GM20000 (cell line): ENCODE measurements at regions not wholly inside any gene's neighbourhood (a gene's known extent, or its start where the extent isn't known, plus 50 kb on each side); places are given as distances from the start of the nearest gene placed in this dataset.

Source experiments
- DNase-seq: peaks from one replicate; pipeline ENCODE4 v3.0.0; 2012; ENCODE audit warnings: low spot score
- CTCF ChIP-seq: IDR thresholded peaks from 2 replicates; pipeline ENCODE4 v1.5.1; 2012; ENCODE audit warnings: mild to moderate bottlenecking, control low read depth; ENCODE audit errors: extremely low read depth, missing control alignments

- TF ChIP-seq CTCF: no peak
- no peak for DNase-seq
These were observed 244.4 kb downstream of the SOX2 start for GRCh38 chr3:181956122-181956521.

GRCh38 chr3:181966393-181966792 is 254.7 kb downstream of the SOX2 start:
- no peak for TF ChIP-seq CTCF
- DNase-seq: no peak

GRCh38 chr3:181969925-181970324 is 258.2 kb downstream of the SOX2 start:
- no peak for TF ChIP-seq CTCF

GRCh38 chr3:181971424-181971823 is 259.7 kb downstream of the SOX2 start:
- TF ChIP-seq CTCF: no peak
- no peak for DNase-seq

More at GRCh38 chr3:181969925-181970324, 258.2 kb downstream of the SOX2 start:
- no peak for DNase-seq

- no peak for TF ChIP-seq CTCF
- DNase-seq: no peak
These were observed 262.5 kb downstream of the SOX2 start for GRCh38 chr3:181974198-181974597.

- no peak for TF ChIP-seq CTCF
- no peak for DNase-seq
These were observed 264.8 kb downstream of the SOX2 start for GRCh38 chr3:181976526-181976925.

- no peak for DNase-seq
- no peak for TF ChIP-seq CTCF
These were observed 273.7 kb downstream of the SOX2 start for GRCh38 chr3:181985386-181985785.
